K562 (cell line): ENCODE measurements at regions not wholly inside any gene's neighbourhood (a gene's known extent, or its start where the extent isn't known, plus 50 kb on each side); places are given as distances from the start of the nearest gene placed in this dataset.

Source experiments
- EP300 ChIP-seq: IDR thresholded peaks from 2 replicates; pipeline ENCODE4 v1.6.1; 2012; ENCODE audit warnings: low read length, improper control_type of control experiment
- PHF21A ChIP-seq: fragments of 450-650 bp; IDR thresholded peaks from 2 replicates; pipeline ENCODE4 v1.6.1; 2017; ENCODE audit warnings: low read depth, borderline replicate concordance
- POLR2G ChIP-seq: fragments of 200-400 bp; formaldehyde crosslinking; IDR thresholded peaks from 2 replicates; pipeline ENCODE4 v1.6.1; 2017; ENCODE audit warnings: low read depth, mild to moderate bottlenecking, antibody characterized with exemption, low read length, moderate library complexity
- RFX5 ChIP-seq: IDR thresholded peaks from 2 replicates; pipeline ENCODE4 v1.6.1; 2011; ENCODE audit warnings: low read depth, mild to moderate bottlenecking, improper control_type of control experiment, low read length
- RNF2 ChIP-seq: sonication (generic); IDR thresholded peaks from 2 replicates; pipeline ENCODE4 v1.6.1; 2016
- TF ChIP-seq, protein P1 (sequence below): fragments of 450-650 bp; IDR thresholded peaks from 2 replicates; pipeline ENCODE4 v1.6.1; 2016; ENCODE audit warnings: mild to moderate bottlenecking, moderate library complexity

DNA sequence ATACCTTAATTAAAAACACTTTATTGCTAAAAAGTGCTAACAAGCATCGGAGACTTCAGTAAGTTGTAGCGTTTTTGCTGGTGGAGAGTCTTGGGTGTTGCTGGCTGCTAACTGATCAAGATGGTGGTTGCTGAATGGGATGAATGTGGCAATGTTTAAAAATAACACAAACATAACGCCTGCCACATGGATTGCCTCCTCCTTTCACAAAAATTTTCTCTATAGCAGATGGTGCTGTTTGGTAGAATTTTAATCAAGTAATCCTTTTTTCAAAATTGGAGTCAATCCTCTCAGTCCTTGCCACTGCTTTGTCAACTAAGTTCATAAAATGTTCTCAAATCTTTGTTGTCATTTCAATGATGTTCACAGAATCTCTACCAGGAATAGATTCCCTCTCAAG, 466.8 kb upstream of the TECRL start (continued):
- TF ChIP-seq, protein P1, sequence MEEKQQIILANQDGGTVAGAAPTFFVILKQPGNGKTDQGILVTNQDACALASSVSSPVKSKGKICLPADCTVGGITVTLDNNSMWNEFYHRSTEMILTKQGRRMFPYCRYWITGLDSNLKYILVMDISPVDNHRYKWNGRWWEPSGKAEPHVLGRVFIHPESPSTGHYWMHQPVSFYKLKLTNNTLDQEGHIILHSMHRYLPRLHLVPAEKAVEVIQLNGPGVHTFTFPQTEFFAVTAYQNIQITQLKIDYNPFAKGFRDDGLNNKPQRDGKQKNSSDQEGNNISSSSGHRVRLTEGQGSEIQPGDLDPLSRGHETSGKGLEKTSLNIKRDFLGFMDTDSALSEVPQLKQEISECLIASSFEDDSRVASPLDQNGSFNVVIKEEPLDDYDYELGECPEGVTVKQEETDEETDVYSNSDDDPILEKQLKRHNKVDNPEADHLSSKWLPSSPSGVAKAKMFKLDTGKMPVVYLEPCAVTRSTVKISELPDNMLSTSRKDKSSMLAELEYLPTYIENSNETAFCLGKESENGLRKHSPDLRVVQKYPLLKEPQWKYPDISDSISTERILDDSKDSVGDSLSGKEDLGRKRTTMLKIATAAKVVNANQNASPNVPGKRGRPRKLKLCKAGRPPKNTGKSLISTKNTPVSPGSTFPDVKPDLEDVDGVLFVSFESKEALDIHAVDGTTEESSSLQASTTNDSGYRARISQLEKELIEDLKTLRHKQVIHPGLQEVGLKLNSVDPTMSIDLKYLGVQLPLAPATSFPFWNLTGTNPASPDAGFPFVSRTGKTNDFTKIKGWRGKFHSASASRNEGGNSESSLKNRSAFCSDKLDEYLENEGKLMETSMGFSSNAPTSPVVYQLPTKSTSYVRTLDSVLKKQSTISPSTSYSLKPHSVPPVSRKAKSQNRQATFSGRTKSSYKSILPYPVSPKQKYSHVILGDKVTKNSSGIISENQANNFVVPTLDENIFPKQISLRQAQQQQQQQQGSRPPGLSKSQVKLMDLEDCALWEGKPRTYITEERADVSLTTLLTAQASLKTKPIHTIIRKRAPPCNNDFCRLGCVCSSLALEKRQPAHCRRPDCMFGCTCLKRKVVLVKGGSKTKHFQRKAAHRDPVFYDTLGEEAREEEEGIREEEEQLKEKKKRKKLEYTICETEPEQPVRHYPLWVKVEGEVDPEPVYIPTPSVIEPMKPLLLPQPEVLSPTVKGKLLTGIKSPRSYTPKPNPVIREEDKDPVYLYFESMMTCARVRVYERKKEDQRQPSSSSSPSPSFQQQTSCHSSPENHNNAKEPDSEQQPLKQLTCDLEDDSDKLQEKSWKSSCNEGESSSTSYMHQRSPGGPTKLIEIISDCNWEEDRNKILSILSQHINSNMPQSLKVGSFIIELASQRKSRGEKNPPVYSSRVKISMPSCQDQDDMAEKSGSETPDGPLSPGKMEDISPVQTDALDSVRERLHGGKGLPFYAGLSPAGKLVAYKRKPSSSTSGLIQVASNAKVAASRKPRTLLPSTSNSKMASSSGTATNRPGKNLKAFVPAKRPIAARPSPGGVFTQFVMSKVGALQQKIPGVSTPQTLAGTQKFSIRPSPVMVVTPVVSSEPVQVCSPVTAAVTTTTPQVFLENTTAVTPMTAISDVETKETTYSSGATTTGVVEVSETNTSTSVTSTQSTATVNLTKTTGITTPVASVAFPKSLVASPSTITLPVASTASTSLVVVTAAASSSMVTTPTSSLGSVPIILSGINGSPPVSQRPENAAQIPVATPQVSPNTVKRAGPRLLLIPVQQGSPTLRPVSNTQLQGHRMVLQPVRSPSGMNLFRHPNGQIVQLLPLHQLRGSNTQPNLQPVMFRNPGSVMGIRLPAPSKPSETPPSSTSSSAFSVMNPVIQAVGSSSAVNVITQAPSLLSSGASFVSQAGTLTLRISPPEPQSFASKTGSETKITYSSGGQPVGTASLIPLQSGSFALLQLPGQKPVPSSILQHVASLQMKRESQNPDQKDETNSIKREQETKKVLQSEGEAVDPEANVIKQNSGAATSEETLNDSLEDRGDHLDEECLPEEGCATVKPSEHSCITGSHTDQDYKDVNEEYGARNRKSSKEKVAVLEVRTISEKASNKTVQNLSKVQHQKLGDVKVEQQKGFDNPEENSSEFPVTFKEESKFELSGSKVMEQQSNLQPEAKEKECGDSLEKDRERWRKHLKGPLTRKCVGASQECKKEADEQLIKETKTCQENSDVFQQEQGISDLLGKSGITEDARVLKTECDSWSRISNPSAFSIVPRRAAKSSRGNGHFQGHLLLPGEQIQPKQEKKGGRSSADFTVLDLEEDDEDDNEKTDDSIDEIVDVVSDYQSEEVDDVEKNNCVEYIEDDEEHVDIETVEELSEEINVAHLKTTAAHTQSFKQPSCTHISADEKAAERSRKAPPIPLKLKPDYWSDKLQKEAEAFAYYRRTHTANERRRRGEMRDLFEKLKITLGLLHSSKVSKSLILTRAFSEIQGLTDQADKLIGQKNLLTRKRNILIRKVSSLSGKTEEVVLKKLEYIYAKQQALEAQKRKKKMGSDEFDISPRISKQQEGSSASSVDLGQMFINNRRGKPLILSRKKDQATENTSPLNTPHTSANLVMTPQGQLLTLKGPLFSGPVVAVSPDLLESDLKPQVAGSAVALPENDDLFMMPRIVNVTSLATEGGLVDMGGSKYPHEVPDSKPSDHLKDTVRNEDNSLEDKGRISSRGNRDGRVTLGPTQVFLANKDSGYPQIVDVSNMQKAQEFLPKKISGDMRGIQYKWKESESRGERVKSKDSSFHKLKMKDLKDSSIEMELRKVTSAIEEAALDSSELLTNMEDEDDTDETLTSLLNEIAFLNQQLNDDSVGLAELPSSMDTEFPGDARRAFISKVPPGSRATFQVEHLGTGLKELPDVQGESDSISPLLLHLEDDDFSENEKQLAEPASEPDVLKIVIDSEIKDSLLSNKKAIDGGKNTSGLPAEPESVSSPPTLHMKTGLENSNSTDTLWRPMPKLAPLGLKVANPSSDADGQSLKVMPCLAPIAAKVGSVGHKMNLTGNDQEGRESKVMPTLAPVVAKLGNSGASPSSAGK: no peak
- TF ChIP-seq RFX5 (no peak), RNF2 (no peak), PHF21A (no peak), POLR2G (no peak), EP300 (no peak)
